ENCODE measurements at regions not wholly inside any gene's neighbourhood (a gene's known extent, or its start where the extent isn't known, plus 50 kb on each side); places are given as distances from the start of the nearest gene placed in this dataset.

DNA sequence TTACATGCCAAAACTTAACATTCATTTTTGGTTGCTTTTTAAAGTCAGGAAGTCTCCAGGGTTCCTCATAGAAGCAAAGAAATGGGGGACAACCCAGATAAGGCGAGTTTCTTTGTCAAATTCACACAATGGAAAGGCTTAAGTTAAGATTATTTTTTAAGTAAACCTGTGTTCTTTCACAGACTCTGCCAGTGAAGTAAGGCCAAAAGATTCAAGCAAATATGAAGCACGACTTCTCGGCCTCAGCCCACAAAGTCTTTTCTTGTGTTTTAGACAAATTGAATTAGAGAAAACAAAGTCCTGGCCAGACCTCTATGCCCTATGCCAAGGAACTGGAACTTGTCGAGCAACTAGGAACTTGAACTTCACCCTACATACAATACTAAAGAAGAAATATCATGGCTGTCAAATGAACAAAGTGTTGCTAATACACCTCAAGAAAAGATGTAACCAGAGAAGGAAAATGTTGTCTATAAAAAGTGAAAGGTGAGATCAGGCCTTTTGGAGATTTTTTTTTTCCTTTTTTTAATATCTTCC is 540.0 kb upstream of the JARID2 start:
- TF ChIP-seq RAD21 (conservative IDR thresholded peaks at IDR 0.05) (no peak), MXI1 (conservative IDR thresholded peaks at IDR 0.05; ENCODE audit: poor library complexity, severe bottlenecking) (no peak), POLR2AphosphoS5 (IDR thresholded peaks at IDR 0.05) (no peak), TAF1 (IDR thresholded peaks at IDR 0.05; ENCODE audit: low read depth) (no peak), SMC3 (conservative IDR thresholded peaks at IDR 0.05; ENCODE audit: poor library complexity) (no peak), EP300 (conservative IDR thresholded peaks at IDR 0.05; ENCODE audit: poor library complexity, severe bottlenecking) (no peak), EZH2 (IDR thresholded peaks at IDR 0.05; ENCODE audit: borderline replicate concordance, insufficient read depth, low read length, poor library complexity, severe bottlenecking) (no peak)
- TF ChIP-seq, protein P1, sequence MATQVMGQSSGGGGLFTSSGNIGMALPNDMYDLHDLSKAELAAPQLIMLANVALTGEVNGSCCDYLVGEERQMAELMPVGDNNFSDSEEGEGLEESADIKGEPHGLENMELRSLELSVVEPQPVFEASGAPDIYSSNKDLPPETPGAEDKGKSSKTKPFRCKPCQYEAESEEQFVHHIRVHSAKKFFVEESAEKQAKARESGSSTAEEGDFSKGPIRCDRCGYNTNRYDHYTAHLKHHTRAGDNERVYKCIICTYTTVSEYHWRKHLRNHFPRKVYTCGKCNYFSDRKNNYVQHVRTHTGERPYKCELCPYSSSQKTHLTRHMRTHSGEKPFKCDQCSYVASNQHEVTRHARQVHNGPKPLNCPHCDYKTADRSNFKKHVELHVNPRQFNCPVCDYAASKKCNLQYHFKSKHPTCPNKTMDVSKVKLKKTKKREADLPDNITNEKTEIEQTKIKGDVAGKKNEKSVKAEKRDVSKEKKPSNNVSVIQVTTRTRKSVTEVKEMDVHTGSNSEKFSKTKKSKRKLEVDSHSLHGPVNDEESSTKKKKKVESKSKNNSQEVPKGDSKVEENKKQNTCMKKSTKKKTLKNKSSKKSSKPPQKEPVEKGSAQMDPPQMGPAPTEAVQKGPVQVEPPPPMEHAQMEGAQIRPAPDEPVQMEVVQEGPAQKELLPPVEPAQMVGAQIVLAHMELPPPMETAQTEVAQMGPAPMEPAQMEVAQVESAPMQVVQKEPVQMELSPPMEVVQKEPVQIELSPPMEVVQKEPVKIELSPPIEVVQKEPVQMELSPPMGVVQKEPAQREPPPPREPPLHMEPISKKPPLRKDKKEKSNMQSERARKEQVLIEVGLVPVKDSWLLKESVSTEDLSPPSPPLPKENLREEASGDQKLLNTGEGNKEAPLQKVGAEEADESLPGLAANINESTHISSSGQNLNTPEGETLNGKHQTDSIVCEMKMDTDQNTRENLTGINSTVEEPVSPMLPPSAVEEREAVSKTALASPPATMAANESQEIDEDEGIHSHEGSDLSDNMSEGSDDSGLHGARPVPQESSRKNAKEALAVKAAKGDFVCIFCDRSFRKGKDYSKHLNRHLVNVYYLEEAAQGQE (IDR thresholded peaks at IDR 0.05; ENCODE audit: borderline replicate concordance) = no peak
- TF ChIP-seq, protein P2, sequence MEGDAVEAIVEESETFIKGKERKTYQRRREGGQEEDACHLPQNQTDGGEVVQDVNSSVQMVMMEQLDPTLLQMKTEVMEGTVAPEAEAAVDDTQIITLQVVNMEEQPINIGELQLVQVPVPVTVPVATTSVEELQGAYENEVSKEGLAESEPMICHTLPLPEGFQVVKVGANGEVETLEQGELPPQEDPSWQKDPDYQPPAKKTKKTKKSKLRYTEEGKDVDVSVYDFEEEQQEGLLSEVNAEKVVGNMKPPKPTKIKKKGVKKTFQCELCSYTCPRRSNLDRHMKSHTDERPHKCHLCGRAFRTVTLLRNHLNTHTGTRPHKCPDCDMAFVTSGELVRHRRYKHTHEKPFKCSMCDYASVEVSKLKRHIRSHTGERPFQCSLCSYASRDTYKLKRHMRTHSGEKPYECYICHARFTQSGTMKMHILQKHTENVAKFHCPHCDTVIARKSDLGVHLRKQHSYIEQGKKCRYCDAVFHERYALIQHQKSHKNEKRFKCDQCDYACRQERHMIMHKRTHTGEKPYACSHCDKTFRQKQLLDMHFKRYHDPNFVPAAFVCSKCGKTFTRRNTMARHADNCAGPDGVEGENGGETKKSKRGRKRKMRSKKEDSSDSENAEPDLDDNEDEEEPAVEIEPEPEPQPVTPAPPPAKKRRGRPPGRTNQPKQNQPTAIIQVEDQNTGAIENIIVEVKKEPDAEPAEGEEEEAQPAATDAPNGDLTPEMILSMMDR (IDR thresholded peaks at IDR 0.05; ENCODE audit: poor library complexity, severe bottlenecking) = no peak
- no peaks in the 10 kb centered on the region for H3F3A ChIP-seq (ENCODE audit: insufficient read depth, low read length, poor library complexity, severe bottlenecking)
- no peak overlapping the region for H2AFZ ChIP-seq (ENCODE audit: low read depth, low read length)
- no peak overlapping the region for H3K4me3 ChIP-seq (ENCODE audit: low read length)
- no peaks in the 10 kb centered on the region for H3K36me3 ChIP-seq (ENCODE audit: insufficient read depth, low read length)
- H4K20me1 ChIP-seq (ENCODE audit: insufficient read depth) = no peaks in the 10 kb centered on the region
- H3K9me2 ChIP-seq (ENCODE audit: insufficient read depth, low read length) = no peaks in the 10 kb centered on the region
- H3K9me3 ChIP-seq (ENCODE audit: low read length) = no peaks in the 10 kb centered on the region
- H3K27me3 ChIP-seq (ENCODE audit: insufficient read depth, low read depth, low read length) = no peaks in the 10 kb centered on the region
- H3K9ac ChIP-seq (ENCODE audit: low read length) = no peak overlapping the region
- no peak overlapping the region for H3K4me2 ChIP-seq (ENCODE audit: low read length)
- no peak overlapping the region for H3K27ac ChIP-seq (ENCODE audit: low read length)
- no peaks in the 10 kb centered on the region for H3K79me2 ChIP-seq (replicated peaks; ENCODE audit: insufficient read depth, low read length)

DNA sequence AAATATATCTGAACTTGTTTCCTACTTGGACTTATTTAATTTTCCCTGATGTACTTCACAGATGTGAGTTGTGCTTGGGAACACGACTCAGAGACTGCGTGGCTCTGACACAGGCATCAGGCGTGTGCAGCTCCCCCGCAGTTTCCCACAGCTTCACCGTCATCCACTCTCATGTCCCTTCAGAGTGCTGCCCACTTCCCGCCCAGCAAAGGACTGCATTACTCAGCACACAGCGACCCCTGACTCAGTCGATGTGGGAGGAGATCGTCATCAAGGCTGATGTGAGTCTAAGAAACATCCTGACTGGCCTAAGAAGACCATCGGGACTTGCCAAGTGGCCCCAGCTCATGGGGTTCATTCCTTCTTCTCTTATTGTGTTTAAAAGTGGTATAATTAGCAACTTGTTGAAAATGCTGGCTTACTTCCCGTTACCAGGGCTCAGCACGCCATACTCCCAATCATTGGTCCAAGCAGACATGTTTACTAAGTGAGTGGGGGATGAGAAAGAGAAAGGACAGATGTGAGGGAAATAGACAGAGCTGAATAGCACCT is 539.4 kb upstream of the JARID2 start:
- H3K9me3 ChIP-seq (ENCODE audit: low read length) = no peaks in the 10 kb centered on the region
- TF ChIP-seq EZH2 (IDR thresholded peaks at IDR 0.05; ENCODE audit: borderline replicate concordance, insufficient read depth, low read length, poor library complexity, severe bottlenecking) (no peak), RAD21 (conservative IDR thresholded peaks at IDR 0.05) (no peak), SMC3 (conservative IDR thresholded peaks at IDR 0.05; ENCODE audit: poor library complexity) (no peak), POLR2AphosphoS5 (IDR thresholded peaks at IDR 0.05) (no peak), TAF1 (IDR thresholded peaks at IDR 0.05; ENCODE audit: low read depth) (no peak), EP300 (conservative IDR thresholded peaks at IDR 0.05; ENCODE audit: poor library complexity, severe bottlenecking) (no peak), MXI1 (conservative IDR thresholded peaks at IDR 0.05; ENCODE audit: poor library complexity, severe bottlenecking) (no peak)
- TF ChIP-seq, protein P2 (IDR thresholded peaks at IDR 0.05; ENCODE audit: poor library complexity, severe bottlenecking) = no peak
- TF ChIP-seq, protein P1 (IDR thresholded peaks at IDR 0.05; ENCODE audit: borderline replicate concordance) = no peak
- H3K4me2 ChIP-seq (ENCODE audit: low read length) = no peak overlapping the region
- no peak overlapping the region for H3K9ac ChIP-seq (ENCODE audit: low read length)
- H3K79me2 ChIP-seq (replicated peaks; ENCODE audit: insufficient read depth, low read length) = no peaks in the 10 kb centered on the region
- H2AFZ ChIP-seq (ENCODE audit: low read depth, low read length) = no peak overlapping the region
- H3K36me3 ChIP-seq (ENCODE audit: insufficient read depth, low read length) = no peaks in the 10 kb centered on the region
- H3K4me3 ChIP-seq (ENCODE audit: low read length) = no peak overlapping the region
- no peaks in the 10 kb centered on the region for H3F3A ChIP-seq (ENCODE audit: insufficient read depth, low read length, poor library complexity, severe bottlenecking)
- no peaks in the 10 kb centered on the region for H3K9me2 ChIP-seq (ENCODE audit: insufficient read depth, low read length)
- no peaks in the 10 kb centered on the region for H4K20me1 ChIP-seq (ENCODE audit: insufficient read depth)
- no peak overlapping the region for H3K27ac ChIP-seq (ENCODE audit: low read length)
- H3K27me3 ChIP-seq (ENCODE audit: insufficient read depth, low read depth, low read length) = no peaks in the 10 kb centered on the region
